ENCODE measurements at regions not wholly inside any gene's neighbourhood (a gene's known extent, or its start where the extent isn't known, plus 50 kb on each side); places are given as distances from the start of the nearest gene placed in this dataset.

GRCh38 chr18:78672862-78673446 lies 306.7 kb upstream of the SALL3 start:
- DNase-seq = no peak

- DNase-seq = no peak
Measured at GRCh38 chr18:78673516-78674321, 305.9 kb upstream of the SALL3 start.

GRCh38 chr18:78675231-78675630 lies 304.4 kb upstream of the SALL3 start:
- DNase-seq = no peak

GRCh38 chr18:78676622-78677482 lies 302.8 kb upstream of the SALL3 start:
- no peak for DNase-seq

GRCh38 chr18:78677483-78678317 lies 301.9 kb upstream of the SALL3 start:
- DNase-seq = no peak

- no peak for DNase-seq
Measured at GRCh38 chr18:78678318-78678695, 301.3 kb upstream of the SALL3 start.

- DNase-seq = no peak
Measured at GRCh38 chr18:78679031-78679430, 300.6 kb upstream of the SALL3 start.

- DNase-seq = no peak
Measured at GRCh38 chr18:78679613-78680260, 299.9 kb upstream of the SALL3 start.

- no peak for DNase-seq
Measured at GRCh38 chr18:78681396-78681795, 298.2 kb upstream of the SALL3 start.

GRCh38 chr18:78681934-78682333 lies 297.7 kb upstream of the SALL3 start:
- DNase-seq = no peak

GRCh38 chr18:78682716-78683115 lies 296.9 kb upstream of the SALL3 start:
- no peak for DNase-seq

GRCh38 chr18:78683191-78684010 lies 296.2 kb upstream of the SALL3 start:
- DNase-seq = no peak

GRCh38 chr18:78685250-78685979 lies 294.2 kb upstream of the SALL3 start:
- no peak for DNase-seq

GRCh38 chr18:78685980-78686530 lies 293.6 kb upstream of the SALL3 start:
- no peak for DNase-seq

- no peak for DNase-seq
Measured at GRCh38 chr18:78686976-78687685, 292.5 kb upstream of the SALL3 start.

GRCh38 chr18:78687736-78688135 lies 291.9 kb upstream of the SALL3 start:
- DNase-seq = no peak

GRCh38 chr18:78688249-78688648 lies 291.4 kb upstream of the SALL3 start:
- DNase-seq = no peak

GRCh38 chr18:78688916-78689315 lies 290.7 kb upstream of the SALL3 start:
- DNase-seq = no peak

GRCh38 chr18:78689606-78690005 lies 290.0 kb upstream of the SALL3 start:
- no peak for DNase-seq

GRCh38 chr18:78692105-78692504 lies 287.5 kb upstream of the SALL3 start:
- DNase-seq = no peak
